Fibroblast of lung (primary cell): ENCODE measurements at regions not wholly inside any gene's neighbourhood (a gene's known extent, or its start where the extent isn't known, plus 50 kb on each side); places are given as distances from the start of the nearest gene placed in this dataset.
A peak's percentile ranks its signal among the peaks of the same experiment; 100 is the strongest.

Experiments
- DNase-seq, 2 donors: peaks; one replicate each; pipeline versions ENCODE4 v3.0.0 to v3.0.0-alpha.2; 2010; ENCODE audit warnings: low read depth in 2 of 2
- H2AFZ ChIP-seq: 2 replicates; pipeline ENCODE4 v1.5.1; 2012; ENCODE audit warnings: low read length, control low read depth, inconsistent platforms
- H3K27ac ChIP-seq: 2 replicates; pipeline ENCODE4 v1.5.1; 2011; ENCODE audit warnings: low read length, control low read depth; ENCODE audit not compliant: insufficient read depth
- H3K27me3 ChIP-seq: 2 replicates; pipeline ENCODE4 v1.5.1; 2011; ENCODE audit warnings: mild to moderate bottlenecking, low read length; ENCODE audit not compliant: control insufficient read depth, insufficient read depth
- H3K36me3 ChIP-seq: 2 replicates; pipeline ENCODE4 v1.5.1; 2011; ENCODE audit warnings: low read length; ENCODE audit not compliant: control insufficient read depth, insufficient read depth
- H3K4me1 ChIP-seq: 2 replicates; pipeline ENCODE4 v1.5.1; 2011; ENCODE audit warnings: low read length; ENCODE audit not compliant: control insufficient read depth, insufficient read depth; ENCODE audit errors: extremely low read depth
- H3K4me2 ChIP-seq: 2 replicates; pipeline ENCODE4 v1.5.1; 2011; ENCODE audit warnings: low read length, control low read depth; ENCODE audit not compliant: insufficient read depth; ENCODE audit errors: extremely low read depth
- H3K4me3 ChIP-seq, 4 experiments: fragments of 200-600 bp in 1 of 4; sonication (generic) in 1 of 4; replicated peaks in 1 of 4; 2 replicates each; pipeline ENCODE4 v1.5.1; 2011 to 2016; ENCODE audit warnings: low read length in 4 of 4, low read depth in 3 of 4, mild to moderate bottlenecking in 3 of 4, control low read depth in 2 of 4, inconsistent platforms in 1 of 4, mixed read lengths in 1 of 4; ENCODE audit not compliant: insufficient read depth in 1 of 4; ENCODE audit errors: control extremely low read depth in 1 of 4
- H3K79me2 ChIP-seq: 2 replicates; pipeline ENCODE4 v1.5.1; 2012; ENCODE audit warnings: mild to moderate bottlenecking, low read length, inconsistent platforms; ENCODE audit not compliant: control insufficient read depth, insufficient read depth
- H3K9ac ChIP-seq: 2 replicates; pipeline ENCODE4 v1.5.1; 2011; ENCODE audit warnings: mild to moderate bottlenecking, low read length, control low read depth; ENCODE audit not compliant: insufficient read depth
- H3K9me3 ChIP-seq: 2 replicates; pipeline ENCODE4 v1.5.1; 2012; ENCODE audit warnings: low read depth, low read length; ENCODE audit not compliant: control insufficient read depth, insufficient read depth
- H4K20me1 ChIP-seq: 2 replicates; pipeline ENCODE4 v1.5.1; 2011; ENCODE audit warnings: low read length; ENCODE audit not compliant: control insufficient read depth, insufficient read depth; ENCODE audit errors: extremely low read depth
- EZH2 ChIP-seq: IDR thresholded peaks from 2 replicates; pipeline ENCODE4 v1.5.1; 2012; ENCODE audit warnings: low read length, control low read depth, mild to moderate bottlenecking; ENCODE audit errors: missing control alignments
- TF ChIP-seq, protein P1 (sequence below), 2 donors: IDR thresholded peaks in 1 of 2; conservative IDR thresholded peaks in 1 of 2; 1 replicate in 1 of 2; 2 replicates in 1 of 2; pipeline ENCODE4 v1.5.1; 2011 to 2012; ENCODE audit warnings: low read length in 2 of 2, control low read depth in 1 of 2, inconsistent platforms in 1 of 2, low read depth in 1 of 2, mild to moderate bottlenecking in 1 of 2

DNA sequence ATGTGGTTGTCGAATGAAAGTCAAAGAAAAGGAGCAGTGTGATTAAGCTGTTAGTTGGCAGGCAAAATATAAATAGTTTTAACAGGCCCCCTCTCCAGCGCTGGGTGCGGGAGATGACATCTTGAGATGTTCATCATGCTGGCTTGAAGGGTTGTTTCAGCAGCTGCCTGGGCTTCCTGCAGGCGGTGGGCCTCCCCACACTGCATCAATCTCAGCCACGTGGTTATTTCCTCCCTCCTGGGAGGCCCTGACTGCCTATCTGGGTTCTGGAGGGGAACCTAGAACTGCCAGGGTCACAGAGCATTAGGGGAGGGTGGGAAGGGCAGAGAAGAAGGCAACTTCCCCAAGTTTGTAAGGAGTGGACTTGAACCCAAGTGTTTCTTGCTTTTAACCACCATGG, 173.3 kb upstream of the SYT13 start:
- no peak for TF ChIP-seq EZH2
- no peak overlapping the region for H3K9ac ChIP-seq
- no peaks in the 10 kb centered on the region for H3K9me3 ChIP-seq
- no peaks in the 10 kb centered on the region for H4K20me1 ChIP-seq
- DNase-seq: no peak
- no peaks in the 10 kb centered on the region for H3K36me3 ChIP-seq
- no peaks in the 10 kb centered on the region for H3K4me1 ChIP-seq
- H3K4me2 ChIP-seq: no peak overlapping the region
- H3K4me3 ChIP-seq: no peak overlapping the region
- H2AFZ ChIP-seq: no peak overlapping the region
- H3K79me2 ChIP-seq: no peaks in the 10 kb centered on the region
- no peaks in the 10 kb centered on the region for H3K27me3 ChIP-seq
- no peak overlapping the region for H3K27ac ChIP-seq

DNA sequence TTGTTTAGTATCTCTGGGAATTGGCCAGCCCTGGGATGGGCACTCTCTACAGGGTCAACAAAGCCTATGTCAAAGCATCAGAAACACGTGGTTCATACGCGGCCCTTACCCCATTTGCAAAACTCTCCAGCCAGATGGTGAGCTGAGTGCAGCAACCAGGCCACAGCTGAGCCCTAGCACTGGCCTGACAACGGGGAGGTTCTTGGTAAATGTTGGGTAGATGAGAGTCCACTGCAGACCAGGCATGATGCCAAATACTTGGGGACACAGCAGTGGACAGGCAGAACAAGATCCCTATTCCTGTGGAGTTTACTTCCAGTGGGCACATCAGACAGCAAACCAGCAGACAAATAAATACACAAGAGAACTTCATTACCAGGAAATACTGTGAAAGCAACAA, 172.1 kb upstream of the SYT13 start:
- H3K4me1 ChIP-seq: no peaks in the 10 kb centered on the region
- H3K4me2 ChIP-seq: no peak overlapping the region
- no peaks in the 10 kb centered on the region for H3K79me2 ChIP-seq
- no peaks in the 10 kb centered on the region for H3K27me3 ChIP-seq
- no peaks in the 10 kb centered on the region for H4K20me1 ChIP-seq
- H2AFZ ChIP-seq: no peak overlapping the region
- no peaks in the 10 kb centered on the region for H3K9me3 ChIP-seq
- no peak for TF ChIP-seq EZH2
- TF ChIP-seq, protein P1, sequence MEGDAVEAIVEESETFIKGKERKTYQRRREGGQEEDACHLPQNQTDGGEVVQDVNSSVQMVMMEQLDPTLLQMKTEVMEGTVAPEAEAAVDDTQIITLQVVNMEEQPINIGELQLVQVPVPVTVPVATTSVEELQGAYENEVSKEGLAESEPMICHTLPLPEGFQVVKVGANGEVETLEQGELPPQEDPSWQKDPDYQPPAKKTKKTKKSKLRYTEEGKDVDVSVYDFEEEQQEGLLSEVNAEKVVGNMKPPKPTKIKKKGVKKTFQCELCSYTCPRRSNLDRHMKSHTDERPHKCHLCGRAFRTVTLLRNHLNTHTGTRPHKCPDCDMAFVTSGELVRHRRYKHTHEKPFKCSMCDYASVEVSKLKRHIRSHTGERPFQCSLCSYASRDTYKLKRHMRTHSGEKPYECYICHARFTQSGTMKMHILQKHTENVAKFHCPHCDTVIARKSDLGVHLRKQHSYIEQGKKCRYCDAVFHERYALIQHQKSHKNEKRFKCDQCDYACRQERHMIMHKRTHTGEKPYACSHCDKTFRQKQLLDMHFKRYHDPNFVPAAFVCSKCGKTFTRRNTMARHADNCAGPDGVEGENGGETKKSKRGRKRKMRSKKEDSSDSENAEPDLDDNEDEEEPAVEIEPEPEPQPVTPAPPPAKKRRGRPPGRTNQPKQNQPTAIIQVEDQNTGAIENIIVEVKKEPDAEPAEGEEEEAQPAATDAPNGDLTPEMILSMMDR (conservative IDR thresholded peaks at IDR 0.05 in 1 of 2, IDR thresholded peaks at IDR 0.05 in 1 of 2; ENCODE audit: low read depth in 1 of 2, low read length in 2 of 2): no peak
- H3K9ac ChIP-seq: no peak overlapping the region
- DNase-seq: no peak
- H3K4me3 ChIP-seq: no peak overlapping the region
- H3K27ac ChIP-seq: no peak overlapping the region
- no peaks in the 10 kb centered on the region for H3K36me3 ChIP-seq

DNA sequence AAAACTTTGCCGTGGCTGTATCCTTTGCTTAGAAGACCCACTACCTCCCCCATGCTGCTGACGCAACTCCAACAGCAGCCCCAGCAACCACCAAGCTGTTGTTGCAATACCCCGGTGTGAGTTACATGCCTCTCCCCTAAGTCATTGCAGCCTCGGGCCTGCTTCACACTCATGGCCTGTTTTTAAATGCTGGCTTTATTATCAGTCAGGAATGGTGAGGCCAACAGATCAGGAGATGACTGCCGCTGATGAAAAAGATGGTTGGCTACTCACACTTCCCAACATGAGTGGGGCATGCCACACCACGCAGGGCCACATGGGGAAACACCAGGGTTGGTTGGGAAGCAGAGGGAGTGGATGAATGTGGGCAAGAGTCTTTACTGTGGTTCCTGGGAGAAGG, 171.5 kb upstream of the SYT13 start:
- Histone ChIP-seq H3K27ac (no peak overlapping the region), H3K4me3 (no peak overlapping the region)

More for the DNA sequence above, 171.5 kb upstream of the SYT13 start:
- Histone ChIP-seq H3K36me3 (no peaks in the 10 kb centered on the region), H3K79me2 (no peaks in the 10 kb centered on the region), H2AFZ (no peak overlapping the region), H3K27me3 (no peaks in the 10 kb centered on the region), H3K9me3 (no peaks in the 10 kb centered on the region), H4K20me1 (no peaks in the 10 kb centered on the region), H3K4me2 (no peak overlapping the region), H3K4me1 (no peaks in the 10 kb centered on the region), H3K9ac (no peak overlapping the region)
- peak; percentile 59 to 89 for DNase-seq
- TF ChIP-seq, protein P1 (conservative IDR thresholded peaks at IDR 0.05 in 1 of 2, IDR thresholded peaks at IDR 0.05 in 1 of 2; ENCODE audit: low read depth in 1 of 2, low read length in 2 of 2): no peak
- TF ChIP-seq EZH2: no peak
